ENCODE measurements at regions not wholly inside any gene's neighbourhood (a gene's known extent, or its start where the extent isn't known, plus 50 kb on each side); places are given as distances from the start of the nearest gene placed in this dataset.

GRCh38 chr9:36728651-36729520 is 156.2 kb downstream of the MELK start:
- no peak for DNase-seq

DNA sequence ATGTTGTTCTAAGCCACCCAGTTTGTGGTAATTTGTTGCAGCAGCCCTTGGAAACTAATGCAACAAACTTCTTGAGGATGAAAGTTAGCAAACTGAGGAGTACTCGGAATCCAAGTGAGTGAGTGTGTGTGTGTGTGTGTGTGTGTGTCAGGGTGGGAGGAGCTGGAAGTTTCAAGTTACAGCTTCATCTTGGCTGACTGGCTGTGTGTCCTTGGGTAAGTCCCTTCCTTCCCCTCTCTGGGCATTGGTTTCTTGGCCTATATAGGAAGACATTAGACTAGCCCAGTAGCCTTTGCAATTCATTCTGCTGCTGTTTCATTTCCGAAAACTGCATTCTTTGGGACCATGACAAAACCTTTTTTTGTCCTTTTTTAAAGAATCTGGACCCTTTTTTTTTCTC is 157.2 kb downstream of the MELK start:
- DNase-seq = no peak

GRCh38 chr9:36730414-36730813 is 157.7 kb downstream of the MELK start:
- no peak for DNase-seq

DNA sequence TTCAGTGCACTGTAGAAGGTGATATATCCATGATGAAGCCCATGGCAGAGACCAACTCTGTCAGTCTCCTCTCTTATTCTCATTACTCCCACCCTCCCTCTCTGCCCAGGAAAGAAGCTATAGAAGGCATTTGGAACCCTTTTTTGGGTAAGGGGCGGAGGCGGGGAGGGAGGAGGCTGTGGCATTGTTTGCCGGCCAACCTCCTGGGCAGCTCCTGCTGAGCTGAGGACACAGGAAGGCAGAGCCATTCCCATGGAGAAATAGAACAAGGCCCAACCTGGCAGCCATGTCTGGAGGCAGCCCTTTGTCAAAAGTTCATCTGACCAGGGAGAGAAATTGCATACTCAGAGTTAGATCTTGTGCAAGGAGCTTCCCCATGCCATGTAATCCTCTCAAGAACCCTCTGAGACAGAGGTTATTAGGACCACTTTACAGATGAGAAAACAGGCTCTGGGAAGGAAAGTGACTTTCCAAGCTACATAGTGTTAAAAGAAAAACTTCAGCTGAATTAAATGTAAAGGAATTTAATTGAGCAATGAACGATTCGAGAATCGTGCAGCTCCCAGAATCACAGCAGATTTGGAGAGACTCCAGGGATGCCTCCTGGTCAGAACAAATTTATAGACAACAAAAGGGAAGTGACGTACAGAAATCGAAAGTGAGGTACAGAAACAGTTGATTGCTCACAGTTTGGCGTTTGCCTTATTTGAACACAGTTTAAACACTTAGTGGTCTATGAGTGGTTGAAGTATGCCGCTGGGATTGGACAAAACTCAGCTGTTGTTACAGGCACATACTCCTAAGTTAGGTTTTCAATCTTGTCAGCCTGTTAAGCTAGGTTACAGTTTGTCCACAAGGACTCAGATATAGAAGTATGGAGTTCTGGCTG is 158.6 kb downstream of the MELK start:
- no peak for DNase-seq

- no peak for DNase-seq
Observed at GRCh38 chr9:36734737-36735136, 162.0 kb downstream of the MELK start.

- DNase-seq = no peak
Observed at GRCh38 chr9:36736648-36737047, 164.0 kb downstream of the MELK start.

DNA sequence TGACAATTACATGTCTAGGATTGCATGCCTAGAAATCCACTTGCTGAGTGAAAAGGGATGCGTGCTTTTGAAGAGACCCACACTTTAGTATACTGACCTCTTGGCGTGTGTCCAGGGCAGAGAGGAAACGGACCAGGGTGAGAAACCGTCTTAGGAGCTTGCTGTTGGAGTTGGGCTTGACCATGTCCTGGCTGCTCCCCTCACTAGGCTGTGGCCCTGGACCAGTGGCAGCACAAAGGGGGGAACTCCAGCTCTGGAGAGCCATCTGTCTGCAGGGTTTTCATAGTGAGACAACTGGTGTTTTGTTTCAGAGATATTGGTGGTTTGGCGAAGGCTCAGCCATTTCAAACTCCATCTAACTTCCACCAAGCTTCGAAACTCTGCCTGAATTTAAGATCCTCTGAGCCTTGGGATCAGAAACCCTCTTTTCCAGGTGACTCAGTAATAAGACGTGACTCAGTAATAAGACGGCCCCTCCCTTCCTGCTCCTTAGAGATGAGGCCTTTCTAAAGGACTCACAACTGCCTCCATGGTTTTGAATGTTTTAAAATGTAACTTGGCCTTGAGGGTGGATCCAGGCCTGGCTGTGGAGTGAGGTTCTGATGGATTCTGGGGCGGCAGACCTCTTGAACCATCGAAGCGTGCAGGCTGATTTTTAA is 165.8 kb downstream of the MELK start:
- no peak for DNase-seq

GRCh38 chr9:36739373-36740116 is 166.8 kb downstream of the MELK start:
- DNase-seq = no peak

DNA sequence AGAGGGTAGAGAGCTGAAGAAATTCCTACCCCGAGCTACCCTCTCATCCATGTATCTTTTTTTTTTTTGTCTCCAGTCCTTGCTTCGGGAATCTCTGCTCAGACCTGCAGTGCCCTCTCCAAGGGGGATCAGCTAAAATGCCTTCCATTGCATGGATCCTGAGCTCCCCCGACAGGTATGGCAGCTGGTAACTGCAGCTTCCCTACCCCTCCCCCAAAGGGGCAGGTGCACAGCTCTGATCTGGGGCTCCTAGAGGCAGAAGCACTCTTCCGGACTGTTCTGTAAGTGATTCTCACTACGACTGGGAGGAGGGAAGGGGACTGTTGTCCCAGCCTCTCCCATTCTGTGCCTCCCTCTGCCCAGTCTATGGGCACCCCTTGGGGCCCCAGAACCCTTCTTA is 169.6 kb downstream of the MELK start:
- DNase-seq = no peak

DNA sequence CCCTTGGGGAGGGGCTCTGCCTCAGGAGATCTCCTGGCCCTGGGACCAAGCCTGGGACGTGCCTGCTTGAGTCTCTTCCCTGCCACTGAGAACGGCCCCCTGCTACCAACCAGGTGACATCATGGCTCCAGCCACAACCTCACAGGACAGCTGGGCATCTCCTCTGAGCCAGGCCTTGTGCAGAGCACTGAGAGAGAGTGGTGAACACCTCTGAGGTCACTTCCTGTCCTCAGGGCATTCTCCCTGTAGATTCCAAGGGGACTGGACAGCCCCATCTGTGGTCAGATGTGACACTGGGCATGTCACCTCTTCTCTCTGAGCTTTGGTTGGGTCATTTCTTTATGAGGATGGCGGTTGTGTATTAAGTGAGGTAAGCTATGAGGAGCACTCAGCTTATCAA is 172.0 kb downstream of the MELK start:
- DNase-seq = no peak

DNA sequence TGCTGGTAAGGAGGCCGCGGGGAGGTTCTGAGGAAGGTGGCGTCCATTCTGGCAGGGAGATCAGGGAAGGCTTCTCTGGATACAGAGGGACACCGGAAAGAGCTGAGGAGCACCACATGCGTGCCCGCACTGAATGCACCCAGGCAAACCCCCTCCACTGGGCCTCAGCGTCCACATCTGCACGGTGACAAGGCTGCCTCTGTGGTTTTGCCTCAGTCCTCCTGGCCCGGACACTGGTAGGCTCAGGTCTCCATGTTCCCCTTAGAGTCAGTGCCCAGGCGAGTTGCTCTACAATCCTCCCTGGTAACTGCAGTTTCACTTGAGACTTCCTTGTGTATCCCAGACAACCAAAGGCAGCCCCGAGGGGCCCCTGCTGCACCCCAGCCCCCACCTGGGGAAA is 173.3 kb downstream of the MELK start:
- no peak for DNase-seq

GRCh38 chr9:36746415-36746814 is 173.7 kb downstream of the MELK start:
- no peak for DNase-seq

DNA sequence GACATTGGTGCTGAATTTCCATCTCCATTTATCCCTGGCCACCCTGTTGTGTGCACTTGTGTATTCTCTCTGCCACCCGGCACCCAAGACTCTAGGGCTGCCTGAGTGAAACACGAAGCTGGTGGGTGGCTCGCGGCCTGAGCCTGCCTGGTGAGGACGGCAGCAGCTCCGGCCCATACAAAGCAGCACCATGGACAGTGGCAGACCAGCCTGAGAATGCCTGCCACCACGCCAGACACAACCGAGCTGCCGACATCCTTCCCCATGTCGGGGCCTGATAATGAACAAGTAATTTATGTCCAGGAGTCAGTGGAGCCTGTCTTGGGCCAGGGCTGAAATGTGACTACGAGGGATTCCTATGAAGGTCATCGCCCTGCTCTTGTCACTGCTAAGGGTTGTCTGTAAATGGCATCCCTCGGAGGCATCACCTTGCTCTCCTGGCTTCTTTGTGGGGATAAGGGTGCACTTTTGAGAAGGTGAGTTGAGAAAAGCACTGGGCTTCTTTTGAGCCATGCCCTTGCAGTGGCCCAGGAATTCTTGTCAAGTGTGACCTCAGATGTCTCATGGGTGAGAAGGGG is 175.7 kb downstream of the MELK start:
- no peak for DNase-seq

DNA sequence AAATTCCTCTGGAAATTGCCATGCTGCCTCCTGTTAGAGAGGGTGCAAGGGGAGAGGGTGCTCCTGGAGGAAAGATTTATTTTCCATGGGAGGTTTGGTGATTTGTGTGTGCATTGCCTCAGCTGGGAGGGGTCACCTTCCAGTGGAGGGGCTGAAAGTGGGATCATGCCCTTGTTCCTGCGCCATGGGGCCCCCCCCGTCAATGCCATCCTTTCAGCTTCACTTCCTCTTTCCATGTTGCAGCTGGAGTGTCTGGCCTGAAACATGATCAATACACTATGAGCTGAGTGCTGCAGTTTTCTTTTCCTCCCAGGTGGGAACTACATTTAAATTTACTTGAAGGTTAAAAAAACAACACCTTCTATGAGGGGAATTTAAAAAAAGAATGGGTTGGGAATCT is 176.8 kb downstream of the MELK start:
- no peak for DNase-seq

DNA sequence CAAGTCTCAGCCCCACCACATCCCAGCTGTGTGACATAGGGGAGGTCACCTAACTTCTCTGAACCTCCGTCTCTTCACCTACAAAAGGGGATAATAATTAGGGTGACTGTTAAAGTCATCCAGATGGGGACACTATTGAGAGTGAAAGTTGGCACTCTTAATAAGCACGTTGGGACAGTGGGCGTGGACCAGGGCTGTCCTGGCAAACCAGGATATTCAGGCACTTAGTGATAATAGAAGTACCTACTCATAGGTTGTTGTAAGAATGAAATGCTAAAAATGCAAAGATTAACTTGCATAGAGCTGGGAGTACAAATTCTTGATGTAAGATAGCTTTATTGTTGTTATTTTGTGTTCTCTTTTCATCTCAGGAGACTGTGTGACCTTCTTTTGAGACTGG is 177.9 kb downstream of the MELK start:
- DNase-seq = no peak

- DNase-seq = no peak
Observed at GRCh38 chr9:36755019-36755418, 182.3 kb downstream of the MELK start.

- no peak for DNase-seq
Observed at GRCh38 chr9:36759141-36759540, 186.4 kb downstream of the MELK start.

- DNase-seq = no peak
Observed at GRCh38 chr9:36759976-36760375, 187.3 kb downstream of the MELK start.

DNA sequence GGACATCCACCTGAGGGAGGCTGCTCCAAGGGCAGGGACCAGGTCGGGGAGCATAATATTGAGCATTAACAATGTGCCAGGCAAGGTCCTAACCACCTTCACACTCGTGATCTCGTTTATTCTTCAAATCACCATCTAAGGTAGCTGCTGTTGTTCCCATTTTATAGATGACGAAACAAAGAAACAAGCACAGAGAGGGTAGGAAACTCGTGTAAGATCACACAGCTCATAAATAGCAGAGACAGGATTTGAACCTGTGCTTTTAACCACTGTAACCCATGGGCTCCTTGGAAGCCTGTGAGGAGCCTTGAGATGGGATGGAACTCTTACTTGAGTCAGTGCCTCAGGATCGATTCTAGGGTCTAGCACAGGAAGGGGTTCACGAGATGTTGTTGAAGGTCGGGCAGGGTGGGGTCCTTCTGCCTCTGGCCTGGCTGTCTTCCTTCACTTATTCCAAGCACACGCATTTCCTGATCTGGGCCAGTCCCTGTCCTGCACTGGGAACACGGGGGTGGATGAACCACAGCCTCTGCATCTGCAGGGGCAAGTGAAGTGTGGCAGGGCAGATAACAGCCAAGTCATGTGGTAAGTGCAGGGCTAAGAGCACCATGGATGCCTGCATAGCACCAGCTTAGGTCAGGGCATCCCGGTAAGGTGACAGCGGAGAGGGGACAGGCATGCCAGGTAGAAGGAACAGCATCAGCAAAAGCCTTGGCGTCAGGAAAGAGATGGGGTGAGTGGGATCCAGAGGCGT is 188.1 kb downstream of the MELK start:
- DNase-seq = no peak

GRCh38 chr9:36762958-36763357 is 190.3 kb downstream of the MELK start:
- DNase-seq = peak; percentile 43

DNA sequence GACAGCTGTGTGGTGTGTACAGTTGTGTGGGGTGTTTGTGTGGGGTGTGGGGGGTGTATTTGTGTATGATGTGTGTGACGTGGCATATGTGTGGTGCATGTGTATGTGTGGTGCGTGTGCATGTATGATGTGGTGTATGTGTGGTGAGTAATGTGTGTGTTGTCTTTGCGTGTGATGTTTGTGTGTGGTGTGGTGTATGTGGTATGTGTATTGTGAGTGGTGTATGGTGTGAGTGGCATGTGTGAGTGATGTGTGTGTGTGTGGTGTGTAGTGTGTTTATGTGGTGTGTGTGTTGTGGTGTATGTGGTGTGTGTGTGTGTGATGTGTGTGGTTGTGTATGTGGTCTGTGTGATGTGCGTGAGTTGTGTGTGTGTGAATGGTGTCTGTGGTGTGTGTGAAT is 191.1 kb downstream of the MELK start:
- DNase-seq = no peak
